Parathyroid adenoma (tissue), 2 donors: ENCODE measurements at regions not wholly inside any gene's neighbourhood (a gene's known extent, or its start where the extent isn't known, plus 50 kb on each side); places are given as distances from the start of the nearest gene placed in this dataset.

Source experiments
- H2AFZ ChIP-seq: fragments of 300-600 bp; sonication (generic); one replicate; pipeline ENCODE4 v1.7.0; 2017; ENCODE audit warnings: antibody characterized with exemption, mild to moderate bottlenecking
- H3K27ac ChIP-seq: fragments of 300-600 bp; sonication (generic); one replicate; pipeline ENCODE4 v1.7.0; 2017
- H3K27me3 ChIP-seq: fragments of 300-600 bp; sonication (generic); one replicate; pipeline ENCODE4 v1.7.0; 2017; ENCODE audit warnings: low read length; ENCODE audit not compliant: control insufficient read depth, insufficient read depth
- H3K36me3 ChIP-seq: fragments of 300-600 bp; sonication (generic); one replicate; pipeline ENCODE4 v1.7.0; 2017; ENCODE audit warnings: low read length; ENCODE audit not compliant: control insufficient read depth, insufficient read depth
- H3K4me1 ChIP-seq: fragments of 300-600 bp; sonication (generic); one replicate; pipeline ENCODE4 v1.7.0; 2017; ENCODE audit warnings: control low read depth
- H3K4me2 ChIP-seq: fragments of 300-600 bp; sonication (generic); one replicate; pipeline ENCODE4 v1.7.0; 2017; ENCODE audit warnings: low read length
- H3K4me3 ChIP-seq: fragments of 300-600 bp; sonication (generic); one replicate; pipeline ENCODE4 v1.7.0; 2017; ENCODE audit warnings: low read depth, low read length
- H3K79me2 ChIP-seq: fragments of 300-600 bp; sonication (generic); one replicate; pipeline ENCODE4 v1.7.0; 2017; ENCODE audit warnings: control low read depth
- H3K9ac ChIP-seq: fragments of 300-600 bp; sonication (generic); one replicate; pipeline ENCODE4 v1.7.0; 2017; ENCODE audit warnings: mild to moderate bottlenecking
- H3K9me3 ChIP-seq: fragments of 300-600 bp; sonication (generic); one replicate; pipeline ENCODE4 v1.7.0; 2017; ENCODE audit warnings: low read length; ENCODE audit not compliant: control insufficient read depth
- TF ChIP-seq, protein P1 (sequence below): fragments of 300-600 bp; sonication (generic); IDR thresholded peaks from one replicate; pipeline ENCODE4 v1.7.0; 2017; ENCODE audit warnings: antibody characterized with exemption, mild to moderate bottlenecking
- donor health status: primary hyperparathyroidism.

- no peaks in the 10 kb centered on the region for H3K79me2 ChIP-seq
- H3K4me2 ChIP-seq: no peak overlapping the region
- H3K4me3 ChIP-seq: no peak overlapping the region
- H3K9me3 ChIP-seq: no peaks in the 10 kb centered on the region
- no peaks in the 10 kb centered on the region for H3K27me3 ChIP-seq
- H3K9ac ChIP-seq: no peak overlapping the region
- H3K36me3 ChIP-seq: no peaks in the 10 kb centered on the region
- TF ChIP-seq, protein P1, sequence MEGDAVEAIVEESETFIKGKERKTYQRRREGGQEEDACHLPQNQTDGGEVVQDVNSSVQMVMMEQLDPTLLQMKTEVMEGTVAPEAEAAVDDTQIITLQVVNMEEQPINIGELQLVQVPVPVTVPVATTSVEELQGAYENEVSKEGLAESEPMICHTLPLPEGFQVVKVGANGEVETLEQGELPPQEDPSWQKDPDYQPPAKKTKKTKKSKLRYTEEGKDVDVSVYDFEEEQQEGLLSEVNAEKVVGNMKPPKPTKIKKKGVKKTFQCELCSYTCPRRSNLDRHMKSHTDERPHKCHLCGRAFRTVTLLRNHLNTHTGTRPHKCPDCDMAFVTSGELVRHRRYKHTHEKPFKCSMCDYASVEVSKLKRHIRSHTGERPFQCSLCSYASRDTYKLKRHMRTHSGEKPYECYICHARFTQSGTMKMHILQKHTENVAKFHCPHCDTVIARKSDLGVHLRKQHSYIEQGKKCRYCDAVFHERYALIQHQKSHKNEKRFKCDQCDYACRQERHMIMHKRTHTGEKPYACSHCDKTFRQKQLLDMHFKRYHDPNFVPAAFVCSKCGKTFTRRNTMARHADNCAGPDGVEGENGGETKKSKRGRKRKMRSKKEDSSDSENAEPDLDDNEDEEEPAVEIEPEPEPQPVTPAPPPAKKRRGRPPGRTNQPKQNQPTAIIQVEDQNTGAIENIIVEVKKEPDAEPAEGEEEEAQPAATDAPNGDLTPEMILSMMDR: no peak
- no peak overlapping the region for H3K27ac ChIP-seq
- H3K4me1 ChIP-seq: no peaks in the 10 kb centered on the region
- H2AFZ ChIP-seq: no peak overlapping the region
These were observed 172.6 kb upstream of the PAPPA start for GRCh38 chr9:115980976-115981375.

- no peak overlapping the region for H3K4me2 ChIP-seq
- H3K9me3 ChIP-seq: no peaks in the 10 kb centered on the region
- H3K4me1 ChIP-seq: no peaks in the 10 kb centered on the region
- H2AFZ ChIP-seq: no peak overlapping the region
- TF ChIP-seq, protein P1: no peak
- H3K79me2 ChIP-seq: no peaks in the 10 kb centered on the region
- H3K9ac ChIP-seq: no peak overlapping the region
- H3K27ac ChIP-seq: no peak overlapping the region
- no peaks in the 10 kb centered on the region for H3K36me3 ChIP-seq
- H3K27me3 ChIP-seq: no peaks in the 10 kb centered on the region
- no peak overlapping the region for H3K4me3 ChIP-seq
These were observed 170.2 kb upstream of the PAPPA start for GRCh38 chr9:115983366-115983765.

- Histone ChIP-seq H3K27me3 (no peaks in the 10 kb centered on the region), H3K4me3 (no peak overlapping the region), H3K27ac (no peak overlapping the region), H2AFZ (no peak overlapping the region), H3K79me2 (no peaks in the 10 kb centered on the region), H3K9ac (no peak overlapping the region), H3K4me2 (no peak overlapping the region), H3K4me1 (no peaks in the 10 kb centered on the region), H3K36me3 (no peaks in the 10 kb centered on the region), H3K9me3 (no peaks in the 10 kb centered on the region)
- TF ChIP-seq, protein P1: no peak
These were observed 167.9 kb upstream of the PAPPA start for GRCh38 chr9:115985657-115986056.

DNA sequence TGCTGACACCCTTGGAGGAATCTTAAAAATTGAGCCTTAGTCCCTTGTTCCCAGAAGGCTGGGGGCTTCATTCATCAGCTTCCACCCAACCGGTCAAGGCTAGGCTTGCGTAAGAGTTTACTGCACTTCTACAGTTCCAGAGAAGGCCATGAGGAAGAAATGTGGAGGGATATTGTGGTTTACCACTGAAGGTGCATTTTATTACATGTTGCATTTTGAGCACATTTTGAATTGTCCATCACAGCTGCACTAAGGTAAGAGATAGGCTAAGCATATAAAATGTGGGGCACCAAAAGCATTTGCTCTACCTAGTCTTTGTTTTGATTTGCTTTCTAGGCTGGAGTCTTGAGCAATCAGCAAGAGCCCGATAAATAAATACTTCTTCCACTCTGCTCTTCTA lies 167.1 kb upstream of the PAPPA start:
- H3K4me2 ChIP-seq: no peak overlapping the region
- H3K79me2 ChIP-seq: no peaks in the 10 kb centered on the region
- no peak overlapping the region for H2AFZ ChIP-seq
- no peaks in the 10 kb centered on the region for H3K36me3 ChIP-seq
- H3K9ac ChIP-seq: no peak overlapping the region
- H3K9me3 ChIP-seq: no peaks in the 10 kb centered on the region
- no peak overlapping the region for H3K4me3 ChIP-seq
- no peak overlapping the region for H3K27ac ChIP-seq
- H3K4me1 ChIP-seq: no peaks in the 10 kb centered on the region
- no peaks in the 10 kb centered on the region for H3K27me3 ChIP-seq
- TF ChIP-seq, protein P1: no peak

- Histone ChIP-seq H3K79me2 (no peaks in the 10 kb centered on the region), H3K4me1 (no peaks in the 10 kb centered on the region), H3K27me3 (no peaks in the 10 kb centered on the region), H3K9ac (no peak overlapping the region), H3K36me3 (no peaks in the 10 kb centered on the region), H2AFZ (no peak overlapping the region), H3K9me3 (no peaks in the 10 kb centered on the region), H3K4me3 (no peak overlapping the region), H3K4me2 (no peak overlapping the region), H3K27ac (no peak overlapping the region)
- TF ChIP-seq, protein P1: no peak
These were observed 164.9 kb upstream of the PAPPA start for GRCh38 chr9:115988701-115989100.
